HEK293 (cell line): ENCODE measurements at regions not wholly inside any gene's neighbourhood (a gene's known extent, or its start where the extent isn't known, plus 50 kb on each side); places are given as distances from the start of the nearest gene placed in this dataset.

Experiments
- CTCF ChIP-seq: fragments of 450-650 bp; formaldehyde crosslinking; IDR thresholded peaks from 2 replicates; pipeline ENCODE4 v1.5.1; 2016; ENCODE audit warnings: missing biosample characterization, missing genetic modification characterization
- ZBTB20 ChIP-seq: fragments of 450-650 bp; formaldehyde crosslinking; IDR thresholded peaks from 2 replicates; pipeline ENCODE4 v1.5.1; 2016; ENCODE audit warnings: missing biosample characterization, missing genetic modification characterization
- ZNF837 ChIP-seq: fragments of 450-650 bp; formaldehyde crosslinking; IDR thresholded peaks from 2 replicates; pipeline ENCODE4 v1.5.1; 2016; ENCODE audit warnings: missing biosample characterization, missing genetic modification characterization
- TF ChIP-seq, protein P1 (sequence below): fragments of 450-650 bp; formaldehyde crosslinking; conservative IDR thresholded peaks from 2 replicates; pipeline ENCODE4 v1.5.1; 2016; ENCODE audit warnings: low read depth, missing biosample characterization, missing genetic modification characterization
- TF ChIP-seq, protein P2 (sequence below): fragments of 450-650 bp; formaldehyde crosslinking; IDR thresholded peaks from 2 replicates; pipeline ENCODE4 v1.5.1; 2016; ENCODE audit warnings: missing biosample characterization, missing genetic modification characterization
- TF ChIP-seq, protein P3 (sequence below): fragments of 450-650 bp; formaldehyde crosslinking; IDR thresholded peaks from 2 replicates; pipeline ENCODE4 v1.5.1; 2016; ENCODE audit warnings: missing biosample characterization, missing genetic modification characterization

GRCh38 chr10:8752146-8752843, 697.8 kb downstream of the GATA3 start:
- TF ChIP-seq, protein P1, sequence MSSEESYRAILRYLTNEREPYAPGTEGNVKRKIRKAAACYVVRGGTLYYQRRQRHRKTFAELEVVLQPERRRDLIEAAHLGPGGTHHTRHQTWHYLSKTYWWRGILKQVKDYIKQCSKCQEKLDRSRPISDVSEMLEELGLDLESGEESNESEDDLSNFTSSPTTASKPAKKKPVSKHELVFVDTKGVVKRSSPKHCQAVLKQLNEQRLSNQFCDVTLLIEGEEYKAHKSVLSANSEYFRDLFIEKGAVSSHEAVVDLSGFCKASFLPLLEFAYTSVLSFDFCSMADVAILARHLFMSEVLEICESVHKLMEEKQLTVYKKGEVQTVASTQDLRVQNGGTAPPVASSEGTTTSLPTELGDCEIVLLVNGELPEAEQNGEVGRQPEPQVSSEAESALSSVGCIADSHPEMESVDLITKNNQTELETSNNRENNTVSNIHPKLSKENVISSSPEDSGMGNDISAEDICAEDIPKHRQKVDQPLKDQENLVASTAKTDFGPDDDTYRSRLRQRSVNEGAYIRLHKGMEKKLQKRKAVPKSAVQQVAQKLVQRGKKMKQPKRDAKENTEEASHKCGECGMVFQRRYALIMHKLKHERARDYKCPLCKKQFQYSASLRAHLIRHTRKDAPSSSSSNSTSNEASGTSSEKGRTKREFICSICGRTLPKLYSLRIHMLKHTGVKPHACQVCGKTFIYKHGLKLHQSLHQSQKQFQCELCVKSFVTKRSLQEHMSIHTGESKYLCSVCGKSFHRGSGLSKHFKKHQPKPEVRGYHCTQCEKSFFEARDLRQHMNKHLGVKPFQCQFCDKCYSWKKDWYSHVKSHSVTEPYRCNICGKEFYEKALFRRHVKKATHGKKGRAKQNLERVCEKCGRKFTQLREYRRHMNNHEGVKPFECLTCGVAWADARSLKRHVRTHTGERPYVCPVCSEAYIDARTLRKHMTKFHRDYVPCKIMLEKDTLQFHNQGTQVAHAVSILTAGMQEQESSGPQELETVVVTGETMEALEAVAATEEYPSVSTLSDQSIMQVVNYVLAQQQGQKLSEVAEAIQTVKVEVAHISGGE (tag by site-specific recombination), result no peak
- TF ChIP-seq ZNF837 (no peak), ZBTB20 (tag by site-specific recombination) (no peak), CTCF (no peak)
- TF ChIP-seq, protein P2, sequence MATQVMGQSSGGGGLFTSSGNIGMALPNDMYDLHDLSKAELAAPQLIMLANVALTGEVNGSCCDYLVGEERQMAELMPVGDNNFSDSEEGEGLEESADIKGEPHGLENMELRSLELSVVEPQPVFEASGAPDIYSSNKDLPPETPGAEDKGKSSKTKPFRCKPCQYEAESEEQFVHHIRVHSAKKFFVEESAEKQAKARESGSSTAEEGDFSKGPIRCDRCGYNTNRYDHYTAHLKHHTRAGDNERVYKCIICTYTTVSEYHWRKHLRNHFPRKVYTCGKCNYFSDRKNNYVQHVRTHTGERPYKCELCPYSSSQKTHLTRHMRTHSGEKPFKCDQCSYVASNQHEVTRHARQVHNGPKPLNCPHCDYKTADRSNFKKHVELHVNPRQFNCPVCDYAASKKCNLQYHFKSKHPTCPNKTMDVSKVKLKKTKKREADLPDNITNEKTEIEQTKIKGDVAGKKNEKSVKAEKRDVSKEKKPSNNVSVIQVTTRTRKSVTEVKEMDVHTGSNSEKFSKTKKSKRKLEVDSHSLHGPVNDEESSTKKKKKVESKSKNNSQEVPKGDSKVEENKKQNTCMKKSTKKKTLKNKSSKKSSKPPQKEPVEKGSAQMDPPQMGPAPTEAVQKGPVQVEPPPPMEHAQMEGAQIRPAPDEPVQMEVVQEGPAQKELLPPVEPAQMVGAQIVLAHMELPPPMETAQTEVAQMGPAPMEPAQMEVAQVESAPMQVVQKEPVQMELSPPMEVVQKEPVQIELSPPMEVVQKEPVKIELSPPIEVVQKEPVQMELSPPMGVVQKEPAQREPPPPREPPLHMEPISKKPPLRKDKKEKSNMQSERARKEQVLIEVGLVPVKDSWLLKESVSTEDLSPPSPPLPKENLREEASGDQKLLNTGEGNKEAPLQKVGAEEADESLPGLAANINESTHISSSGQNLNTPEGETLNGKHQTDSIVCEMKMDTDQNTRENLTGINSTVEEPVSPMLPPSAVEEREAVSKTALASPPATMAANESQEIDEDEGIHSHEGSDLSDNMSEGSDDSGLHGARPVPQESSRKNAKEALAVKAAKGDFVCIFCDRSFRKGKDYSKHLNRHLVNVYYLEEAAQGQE (tag by site-specific recombination), result no peak
- TF ChIP-seq, protein P3, sequence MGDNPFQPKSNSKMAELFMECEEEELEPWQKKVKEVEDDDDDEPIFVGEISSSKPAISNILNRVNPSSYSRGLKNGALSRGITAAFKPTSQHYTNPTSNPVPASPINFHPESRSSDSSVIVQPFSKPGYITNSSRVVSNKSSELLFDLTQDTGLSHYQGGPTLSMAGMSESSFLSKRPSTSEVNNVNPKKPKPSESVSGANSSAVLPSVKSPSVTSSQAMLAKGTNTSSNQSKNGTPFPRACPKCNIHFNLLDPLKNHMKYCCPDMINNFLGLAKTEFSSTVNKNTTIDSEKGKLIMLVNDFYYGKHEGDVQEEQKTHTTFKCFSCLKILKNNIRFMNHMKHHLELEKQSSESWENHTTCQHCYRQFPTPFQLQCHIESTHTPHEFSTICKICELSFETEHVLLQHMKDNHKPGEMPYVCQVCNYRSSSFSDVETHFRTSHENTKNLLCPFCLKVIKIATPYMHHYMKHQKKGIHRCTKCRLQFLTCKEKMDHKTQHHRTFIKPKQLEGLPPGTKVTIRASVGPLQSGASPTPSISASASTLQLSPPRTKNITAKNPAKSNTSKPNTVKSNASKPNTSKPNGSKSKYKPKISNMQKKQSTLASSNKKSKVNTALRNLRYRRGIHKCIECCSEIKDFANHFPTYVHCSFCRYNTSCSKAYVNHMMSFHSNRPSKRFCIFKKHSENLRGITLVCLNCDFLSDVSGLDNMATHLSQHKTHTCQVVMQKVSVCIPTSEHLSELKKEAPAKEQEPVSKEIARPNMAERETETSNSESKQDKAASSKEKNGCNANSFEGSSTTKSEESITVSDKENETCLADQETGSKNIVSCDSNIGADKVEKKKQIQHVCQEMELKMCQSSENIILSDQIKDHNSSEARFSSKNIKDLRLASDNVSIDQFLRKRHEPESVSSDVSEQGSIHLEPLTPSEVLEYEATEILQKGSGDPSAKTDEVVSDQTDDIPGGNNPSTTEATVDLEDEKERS, result no peak
